ENCODE measurements at regions not wholly inside any gene's neighbourhood (a gene's known extent, or its start where the extent isn't known, plus 50 kb on each side); places are given as distances from the start of the nearest gene placed in this dataset.
"Not testable (repeated sequence)": the region's sequence is repeated elsewhere in the genome, so short reads cannot be mapped to it uniquely, and the experiment has no call there.

DNA sequence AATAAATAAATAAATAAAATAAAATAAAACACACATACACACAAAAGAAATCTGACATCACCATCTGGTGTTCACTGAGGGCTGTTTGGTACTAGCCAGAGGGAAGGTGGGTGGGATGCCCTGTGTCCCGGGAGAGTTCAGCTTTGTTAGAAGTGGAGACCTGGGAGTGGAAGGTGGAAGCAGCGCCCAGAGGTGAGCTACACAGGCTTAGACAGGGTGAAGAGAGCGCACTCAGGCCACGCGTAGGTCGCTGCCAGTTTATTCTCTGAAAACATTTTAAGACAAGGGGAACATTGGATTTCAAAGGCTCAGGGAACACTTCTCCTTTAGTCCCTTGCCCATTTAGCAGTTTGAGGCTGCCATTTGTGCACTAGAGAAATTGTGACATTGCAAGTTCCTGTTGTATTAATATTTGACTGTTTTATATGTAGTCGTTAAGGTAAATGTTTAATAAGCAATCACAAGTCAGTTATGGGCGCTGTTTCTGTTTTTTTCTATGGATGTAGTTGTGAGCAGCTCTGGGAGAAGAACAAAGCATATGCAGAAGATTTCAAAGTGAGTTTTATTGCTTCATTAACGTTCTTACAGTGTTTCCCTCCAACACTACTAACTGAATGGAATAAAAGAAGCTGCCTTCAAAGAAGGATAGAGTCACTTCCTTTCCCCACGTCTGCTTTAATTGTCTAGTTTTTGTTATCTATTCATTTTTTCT is 405.5 kb upstream of the NR3C2 start:
- Mint-ChIP-seq H3K27ac (ENCODE audit: unreplicated experiment) (no peak overlapping the region), H3K9me3 (ENCODE audit: unreplicated experiment) (no peaks in the 10 kb centered on the region), H3K4me3 (ENCODE audit: unreplicated experiment) (no peak overlapping the region), H3K27me3 (ENCODE audit: unreplicated experiment) (no peaks in the 10 kb centered on the region), H3K36me3 (ENCODE audit: low read depth, unreplicated experiment) (no peaks in the 10 kb centered on the region), H3K4me1 (ENCODE audit: unreplicated experiment) (no peaks in the 10 kb centered on the region)
- TF ChIP-seq, protein P1, sequence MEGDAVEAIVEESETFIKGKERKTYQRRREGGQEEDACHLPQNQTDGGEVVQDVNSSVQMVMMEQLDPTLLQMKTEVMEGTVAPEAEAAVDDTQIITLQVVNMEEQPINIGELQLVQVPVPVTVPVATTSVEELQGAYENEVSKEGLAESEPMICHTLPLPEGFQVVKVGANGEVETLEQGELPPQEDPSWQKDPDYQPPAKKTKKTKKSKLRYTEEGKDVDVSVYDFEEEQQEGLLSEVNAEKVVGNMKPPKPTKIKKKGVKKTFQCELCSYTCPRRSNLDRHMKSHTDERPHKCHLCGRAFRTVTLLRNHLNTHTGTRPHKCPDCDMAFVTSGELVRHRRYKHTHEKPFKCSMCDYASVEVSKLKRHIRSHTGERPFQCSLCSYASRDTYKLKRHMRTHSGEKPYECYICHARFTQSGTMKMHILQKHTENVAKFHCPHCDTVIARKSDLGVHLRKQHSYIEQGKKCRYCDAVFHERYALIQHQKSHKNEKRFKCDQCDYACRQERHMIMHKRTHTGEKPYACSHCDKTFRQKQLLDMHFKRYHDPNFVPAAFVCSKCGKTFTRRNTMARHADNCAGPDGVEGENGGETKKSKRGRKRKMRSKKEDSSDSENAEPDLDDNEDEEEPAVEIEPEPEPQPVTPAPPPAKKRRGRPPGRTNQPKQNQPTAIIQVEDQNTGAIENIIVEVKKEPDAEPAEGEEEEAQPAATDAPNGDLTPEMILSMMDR (IDR thresholded peaks at IDR 0.05; ENCODE audit: unreplicated experiment) = no peak
- no peak for DNase-seq (ENCODE audit: low spot score)

- H3K27ac Mint-ChIP-seq (ENCODE audit: unreplicated experiment) = no peak overlapping the region
- H3K4me1 Mint-ChIP-seq (ENCODE audit: unreplicated experiment) = no peaks in the 10 kb centered on the region
- H3K36me3 Mint-ChIP-seq (ENCODE audit: low read depth, unreplicated experiment) = no peaks in the 10 kb centered on the region
- DNase-seq (ENCODE audit: low spot score) = no peak
- H3K27me3 Mint-ChIP-seq (ENCODE audit: unreplicated experiment) = no peaks in the 10 kb centered on the region
- H3K4me3 Mint-ChIP-seq (ENCODE audit: unreplicated experiment) = no peak overlapping the region
- H3K9me3 Mint-ChIP-seq (ENCODE audit: unreplicated experiment) = no peaks in the 10 kb centered on the region
- TF ChIP-seq, protein P1 (IDR thresholded peaks at IDR 0.05; ENCODE audit: unreplicated experiment) = no peak
Observed at GRCh38 chr4:148845609-148846008, 403.4 kb upstream of the NR3C2 start.

DNA sequence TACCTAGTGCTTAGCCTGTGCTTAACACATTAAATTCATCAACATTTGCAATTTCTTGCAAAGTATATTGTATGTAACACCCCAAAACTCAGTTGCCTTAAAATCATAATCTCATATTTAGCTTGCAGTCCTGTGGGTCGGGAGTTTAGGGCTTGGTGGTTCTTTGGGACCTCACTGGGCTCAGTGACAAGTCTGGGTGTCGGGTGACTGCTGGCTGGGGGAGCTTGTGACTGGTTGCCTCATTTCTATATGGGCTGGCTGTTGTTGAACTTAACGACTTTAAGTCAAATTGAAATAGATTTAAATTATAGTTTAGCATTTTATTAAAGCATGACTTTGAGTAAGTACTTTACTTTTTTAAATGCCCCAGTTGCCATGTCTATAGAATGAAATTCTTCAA is 401.4 kb upstream of the NR3C2 start:
- TF ChIP-seq, protein P1 (IDR thresholded peaks at IDR 0.05; ENCODE audit: unreplicated experiment) = no peak
- no peak overlapping the region for H3K4me3 Mint-ChIP-seq (ENCODE audit: unreplicated experiment)
- no peaks in the 10 kb centered on the region for H3K27me3 Mint-ChIP-seq (ENCODE audit: unreplicated experiment)
- no peaks in the 10 kb centered on the region for H3K36me3 Mint-ChIP-seq (ENCODE audit: low read depth, unreplicated experiment)
- DNase-seq (ENCODE audit: low spot score) = no peak
- no peaks in the 10 kb centered on the region for H3K4me1 Mint-ChIP-seq (ENCODE audit: unreplicated experiment)
- no peak overlapping the region for H3K27ac Mint-ChIP-seq (ENCODE audit: unreplicated experiment)
- H3K9me3 Mint-ChIP-seq (ENCODE audit: unreplicated experiment) = no peaks in the 10 kb centered on the region

DNA sequence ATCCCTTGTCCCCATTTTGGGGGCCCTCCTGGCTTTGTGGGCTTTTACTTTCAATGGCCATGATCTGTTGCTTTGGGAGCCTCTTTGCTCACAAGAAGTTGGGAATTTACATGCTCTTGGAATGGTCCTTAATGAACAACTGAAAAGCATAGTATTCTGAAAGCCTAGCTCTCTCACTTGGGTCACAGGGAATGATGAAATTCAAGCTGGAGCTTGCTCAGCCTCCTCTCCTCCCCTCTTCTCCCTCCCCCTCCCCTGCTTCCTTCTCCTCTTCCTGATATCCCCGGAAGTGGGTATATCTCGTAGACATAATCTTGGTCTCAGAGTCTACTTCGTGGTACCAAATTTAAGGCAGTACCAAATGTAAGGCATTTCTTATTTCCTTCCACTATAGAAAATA is 400.6 kb upstream of the NR3C2 start:
- Mint-ChIP-seq H3K27ac (ENCODE audit: unreplicated experiment) (no peak overlapping the region), H3K4me1 (ENCODE audit: unreplicated experiment) (no peaks in the 10 kb centered on the region), H3K36me3 (ENCODE audit: low read depth, unreplicated experiment) (no peaks in the 10 kb centered on the region), H3K27me3 (ENCODE audit: unreplicated experiment) (no peaks in the 10 kb centered on the region), H3K4me3 (ENCODE audit: unreplicated experiment) (no peak overlapping the region), H3K9me3 (ENCODE audit: unreplicated experiment) (no peaks in the 10 kb centered on the region)
- DNase-seq (ENCODE audit: low spot score) = no peak
- TF ChIP-seq, protein P1 (IDR thresholded peaks at IDR 0.05; ENCODE audit: unreplicated experiment) = no peak

DNA sequence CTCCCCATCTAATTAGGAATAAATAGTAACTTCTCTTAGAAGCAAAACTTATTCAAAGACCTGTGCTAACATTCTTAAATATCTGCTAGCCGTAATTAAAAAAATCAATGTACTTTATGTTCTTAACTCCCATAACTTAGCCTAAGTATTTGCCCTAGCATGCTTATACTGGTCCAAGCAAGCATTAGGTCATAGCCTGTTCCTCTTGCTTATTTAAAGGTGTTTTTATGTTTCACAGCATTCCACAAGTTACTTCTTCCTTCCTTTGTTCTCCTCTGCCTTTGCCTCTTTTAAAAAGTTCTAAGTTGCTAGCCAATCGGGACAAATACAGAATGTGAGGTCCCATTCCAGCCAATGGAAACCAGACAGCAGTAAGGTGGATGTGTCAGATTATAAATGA is 395.4 kb upstream of the NR3C2 start:
- not testable (repeated sequence) for H3K4me3 Mint-ChIP-seq (ENCODE audit: unreplicated experiment); DNase-seq (ENCODE audit: low spot score); H3K27ac Mint-ChIP-seq (ENCODE audit: unreplicated experiment); H3K27me3 Mint-ChIP-seq (ENCODE audit: unreplicated experiment); H3K9me3 Mint-ChIP-seq (ENCODE audit: unreplicated experiment); H3K36me3 Mint-ChIP-seq (ENCODE audit: low read depth, unreplicated experiment); H3K4me1 Mint-ChIP-seq (ENCODE audit: unreplicated experiment)

Measured in endothelial cell (in vitro differentiated cells).